ENCODE measurements at regions not wholly inside any gene's neighbourhood (a gene's known extent, or its start where the extent isn't known, plus 50 kb on each side); places are given as distances from the start of the nearest gene placed in this dataset.
"Not testable (repeated sequence)": the region's sequence is repeated elsewhere in the genome, so short reads cannot be mapped to it uniquely, and the experiment has no call there.

DNA sequence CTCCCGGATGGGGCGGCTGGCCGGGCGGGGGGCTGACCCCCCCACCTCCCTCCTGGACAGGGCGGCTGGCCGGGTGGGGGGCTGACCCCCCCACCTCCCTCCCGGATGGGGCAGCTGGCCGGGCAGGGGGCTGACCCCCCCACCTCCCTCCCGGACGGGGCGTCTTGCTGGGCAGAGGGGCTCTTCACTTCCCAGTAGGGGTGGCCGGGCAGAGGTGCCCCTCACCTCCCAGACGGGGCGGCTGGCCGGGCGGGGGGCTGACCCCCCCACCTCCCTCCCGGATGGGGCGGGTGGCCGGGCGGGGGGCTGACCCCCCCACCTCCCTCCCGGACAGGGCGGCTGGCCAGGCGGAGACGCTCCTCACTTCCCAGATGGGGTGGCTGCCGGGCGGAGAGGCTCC, 55.7 kb upstream of the ACBD5 start:
- TF ChIP-seq, protein P1, sequence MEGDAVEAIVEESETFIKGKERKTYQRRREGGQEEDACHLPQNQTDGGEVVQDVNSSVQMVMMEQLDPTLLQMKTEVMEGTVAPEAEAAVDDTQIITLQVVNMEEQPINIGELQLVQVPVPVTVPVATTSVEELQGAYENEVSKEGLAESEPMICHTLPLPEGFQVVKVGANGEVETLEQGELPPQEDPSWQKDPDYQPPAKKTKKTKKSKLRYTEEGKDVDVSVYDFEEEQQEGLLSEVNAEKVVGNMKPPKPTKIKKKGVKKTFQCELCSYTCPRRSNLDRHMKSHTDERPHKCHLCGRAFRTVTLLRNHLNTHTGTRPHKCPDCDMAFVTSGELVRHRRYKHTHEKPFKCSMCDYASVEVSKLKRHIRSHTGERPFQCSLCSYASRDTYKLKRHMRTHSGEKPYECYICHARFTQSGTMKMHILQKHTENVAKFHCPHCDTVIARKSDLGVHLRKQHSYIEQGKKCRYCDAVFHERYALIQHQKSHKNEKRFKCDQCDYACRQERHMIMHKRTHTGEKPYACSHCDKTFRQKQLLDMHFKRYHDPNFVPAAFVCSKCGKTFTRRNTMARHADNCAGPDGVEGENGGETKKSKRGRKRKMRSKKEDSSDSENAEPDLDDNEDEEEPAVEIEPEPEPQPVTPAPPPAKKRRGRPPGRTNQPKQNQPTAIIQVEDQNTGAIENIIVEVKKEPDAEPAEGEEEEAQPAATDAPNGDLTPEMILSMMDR (IDR thresholded peaks at IDR 0.05; ENCODE audit: low read length) = not testable (repeated sequence)
- not testable (repeated sequence) for TF ChIP-seq EZH2 (optimal IDR thresholded peaks at IDR 0.05; ENCODE audit: low read depth, low read length)

Measured in MM.1S (cell line).